A673 (cell line): ENCODE measurements at regions not wholly inside any gene's neighbourhood (a gene's known extent, or its start where the extent isn't known, plus 50 kb on each side); places are given as distances from the start of the nearest gene placed in this dataset.

Source experiments
- BruUV-seq: library from RNA; stranded (reverse); fragments of 400-500 nt; replicated peaks from 2 replicates; lab custom pipeline; 2021; lab: Mats Ljungman, UMichigan
- CTCF ChIA-PET: fragments of 300-600 bp; sonication (Branson Sonifier 250); formaldehyde crosslinking; loops from one replicate; lab custom pipeline; 2022; ENCODE audit warnings: antibody characterized with exemption; lab: Charles Lee
- POLR2A ChIA-PET: fragments of 300-600 bp; sonication (Branson Sonifier 250); formaldehyde crosslinking; loops from one replicate; lab custom pipeline; 2022; ENCODE audit warnings: antibody characterized with exemption; ENCODE audit not compliant: low non-redundant PET; lab: Charles Lee
- DNase-seq: peaks from one replicate; pipeline ENCODE4 v3.0.0-alpha.2; 2015; ENCODE audit warnings: low spot score
- H3K27ac ChIP-seq: fragments of 200-600 bp; sonication (generic); 2 replicates; pipeline ENCODE4 v1.5.1; 2016; ENCODE audit warnings: mixed run types, low read depth, mild to moderate bottlenecking, mixed read lengths, antibody characterized with exemption, low read length; ENCODE audit not compliant: poor library complexity, severe bottlenecking
- H3K27me3 ChIP-seq: fragments of 200-600 bp; sonication (generic); replicated peaks from 2 replicates; pipeline ENCODE4 v1.6.1; 2017; ENCODE audit warnings: mixed run types, low read depth, mild to moderate bottlenecking, mixed read lengths, antibody characterized with exemption, low read length; ENCODE audit not compliant: insufficient read depth, poor library complexity
- H3K36me3 ChIP-seq: fragments of 200-600 bp; sonication (generic); 2 replicates; pipeline ENCODE4 v1.6.1; 2016; ENCODE audit warnings: mixed run types, mild to moderate bottlenecking, mixed read lengths, antibody characterized with exemption, low read length; ENCODE audit not compliant: insufficient read depth, poor library complexity, severe bottlenecking
- H3K4me1 ChIP-seq: fragments of 200-600 bp; sonication (generic); 2 replicates; pipeline ENCODE4 v1.6.1; 2017; ENCODE audit warnings: mixed run types, mild to moderate bottlenecking, mixed read lengths, antibody characterized with exemption, low read length; ENCODE audit not compliant: insufficient read depth, poor library complexity, severe bottlenecking
- H3K4me3 ChIP-seq: fragments of 200-600 bp; sonication (generic); 2 replicates; pipeline ENCODE4 v1.5.1; 2016; ENCODE audit warnings: low read depth, mixed run types, mild to moderate bottlenecking, mixed read lengths, low read length; ENCODE audit not compliant: poor library complexity, severe bottlenecking
- H3K9me3 ChIP-seq: fragments of 200-600 bp; sonication (generic); 2 replicates; pipeline ENCODE4 v1.6.1; 2016; ENCODE audit warnings: mixed run types, low read depth, mild to moderate bottlenecking, mixed read lengths, antibody characterized with exemption, low read length; ENCODE audit not compliant: poor library complexity, severe bottlenecking
- EZH2 ChIP-seq: fragments of 200-600 bp; sonication (generic); IDR thresholded peaks from 2 replicates; pipeline ENCODE4 v1.6.1; 2017; ENCODE audit warnings: borderline replicate concordance, low read depth, mild to moderate bottlenecking, mixed read lengths, antibody characterized with exemption, low read length; ENCODE audit not compliant: poor library complexity, severe bottlenecking
- intact Hi-C: fragments of 100-400 bp; cut with micrococcal nuclease; formaldehyde crosslinking; loops from one replicate; pipeline ENCODE4 v1.10.0; 2022; ENCODE audit not compliant: unreplicated experiment
- TF ChIP-seq, protein P1 (sequence below): fragments of 300-800, 200-600 bp; sonication (generic); conservative IDR thresholded peaks from 2 replicates; pipeline ENCODE4 v1.5.1; 2017; ENCODE audit warnings: low read depth, mild to moderate bottlenecking, antibody characterized with exemption, low read length, moderate library complexity, mixed read lengths

DNA sequence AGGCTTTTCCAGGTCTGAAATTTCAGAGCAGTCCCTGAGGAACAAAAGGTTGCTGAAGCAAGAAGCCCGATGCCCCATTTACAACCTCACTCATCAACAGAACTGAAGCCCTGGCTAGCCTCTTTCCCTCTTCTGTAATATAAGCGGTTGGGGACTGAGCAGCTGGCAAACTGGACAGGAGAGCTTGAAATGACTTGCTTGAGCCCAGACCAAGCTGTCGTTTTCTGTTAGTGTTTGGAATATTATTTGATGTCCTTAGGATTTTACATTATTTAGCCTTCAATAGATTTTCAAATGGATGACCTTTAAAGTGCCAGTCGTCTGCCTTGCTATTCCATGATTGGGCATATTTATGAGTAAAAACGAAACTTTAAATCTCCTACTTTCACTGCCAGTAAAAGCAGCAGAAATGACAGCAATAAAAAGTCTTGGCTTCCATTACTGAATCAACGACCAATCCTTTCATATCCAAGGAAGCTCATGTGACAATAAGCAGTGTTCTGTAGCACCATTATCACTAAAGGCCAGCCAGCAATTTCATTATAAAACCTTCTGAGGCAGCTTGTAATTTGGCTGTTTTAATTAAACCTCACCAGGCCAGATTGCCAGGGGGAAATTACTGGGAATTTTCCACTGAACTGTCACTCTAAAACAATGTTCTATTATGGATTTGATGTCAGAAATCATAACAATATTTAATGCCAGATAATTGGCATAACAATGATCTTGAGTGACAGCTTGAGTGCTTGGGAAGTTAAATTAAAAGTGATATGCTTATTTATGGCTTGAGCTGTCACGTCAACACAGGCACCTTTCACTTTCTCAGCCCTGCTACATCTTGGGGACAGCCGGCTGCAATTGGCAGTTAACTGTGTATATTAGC, 85.9 kb downstream of the LSMEM1 start:
- Histone ChIP-seq H3K4me3 (no peak overlapping the region), H3K27ac (no peak overlapping the region), H3K27me3 (no peaks in the 10 kb centered on the region), H3K4me1 (no peaks in the 10 kb centered on the region), H3K36me3 (no peaks in the 10 kb centered on the region), H3K9me3 (no peaks in the 10 kb centered on the region)
- ChIA-PET CTCF (no interaction called here), POLR2A (no interaction called here)
- intact Hi-C loops, result no loop called here
- BruUV-seq, result no TSS peak
- TF ChIP-seq EZH2, result no peak
- TF ChIP-seq, protein P1, sequence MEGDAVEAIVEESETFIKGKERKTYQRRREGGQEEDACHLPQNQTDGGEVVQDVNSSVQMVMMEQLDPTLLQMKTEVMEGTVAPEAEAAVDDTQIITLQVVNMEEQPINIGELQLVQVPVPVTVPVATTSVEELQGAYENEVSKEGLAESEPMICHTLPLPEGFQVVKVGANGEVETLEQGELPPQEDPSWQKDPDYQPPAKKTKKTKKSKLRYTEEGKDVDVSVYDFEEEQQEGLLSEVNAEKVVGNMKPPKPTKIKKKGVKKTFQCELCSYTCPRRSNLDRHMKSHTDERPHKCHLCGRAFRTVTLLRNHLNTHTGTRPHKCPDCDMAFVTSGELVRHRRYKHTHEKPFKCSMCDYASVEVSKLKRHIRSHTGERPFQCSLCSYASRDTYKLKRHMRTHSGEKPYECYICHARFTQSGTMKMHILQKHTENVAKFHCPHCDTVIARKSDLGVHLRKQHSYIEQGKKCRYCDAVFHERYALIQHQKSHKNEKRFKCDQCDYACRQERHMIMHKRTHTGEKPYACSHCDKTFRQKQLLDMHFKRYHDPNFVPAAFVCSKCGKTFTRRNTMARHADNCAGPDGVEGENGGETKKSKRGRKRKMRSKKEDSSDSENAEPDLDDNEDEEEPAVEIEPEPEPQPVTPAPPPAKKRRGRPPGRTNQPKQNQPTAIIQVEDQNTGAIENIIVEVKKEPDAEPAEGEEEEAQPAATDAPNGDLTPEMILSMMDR, result no peak
- DNase-seq, result no peak

DNA sequence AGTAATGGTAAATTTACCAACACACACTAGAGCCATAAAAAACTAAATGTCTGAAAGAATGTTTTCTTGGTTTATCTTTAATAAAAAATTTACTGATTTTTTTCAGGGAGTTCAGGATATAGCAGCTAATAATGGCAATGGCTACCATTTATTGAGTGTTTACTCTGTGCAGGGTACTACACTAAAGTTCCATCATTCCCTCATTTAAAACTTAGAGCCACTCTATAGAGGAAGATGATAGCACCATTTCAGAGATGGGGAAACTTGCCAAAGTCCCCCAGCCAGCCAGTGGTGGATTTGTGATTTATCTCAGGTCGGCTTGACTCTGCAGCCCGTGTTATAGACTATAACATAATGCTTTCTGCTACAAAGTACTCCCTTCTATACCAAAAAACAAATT, 86.6 kb downstream of the LSMEM1 start:
- ChIA-PET CTCF (no interaction called here), POLR2A (no interaction called here)
- Histone ChIP-seq H3K4me3 (no peak overlapping the region), H3K4me1 (no peaks in the 10 kb centered on the region), H3K9me3 (no peaks in the 10 kb centered on the region), H3K27ac (no peak overlapping the region), H3K36me3 (no peaks in the 10 kb centered on the region), H3K27me3 (no peaks in the 10 kb centered on the region)
- no peak for TF ChIP-seq EZH2
- TF ChIP-seq, protein P1, result no peak
- no peak for DNase-seq
- intact Hi-C loops, result no loop called here
- BruUV-seq, result no TSS peak

DNA sequence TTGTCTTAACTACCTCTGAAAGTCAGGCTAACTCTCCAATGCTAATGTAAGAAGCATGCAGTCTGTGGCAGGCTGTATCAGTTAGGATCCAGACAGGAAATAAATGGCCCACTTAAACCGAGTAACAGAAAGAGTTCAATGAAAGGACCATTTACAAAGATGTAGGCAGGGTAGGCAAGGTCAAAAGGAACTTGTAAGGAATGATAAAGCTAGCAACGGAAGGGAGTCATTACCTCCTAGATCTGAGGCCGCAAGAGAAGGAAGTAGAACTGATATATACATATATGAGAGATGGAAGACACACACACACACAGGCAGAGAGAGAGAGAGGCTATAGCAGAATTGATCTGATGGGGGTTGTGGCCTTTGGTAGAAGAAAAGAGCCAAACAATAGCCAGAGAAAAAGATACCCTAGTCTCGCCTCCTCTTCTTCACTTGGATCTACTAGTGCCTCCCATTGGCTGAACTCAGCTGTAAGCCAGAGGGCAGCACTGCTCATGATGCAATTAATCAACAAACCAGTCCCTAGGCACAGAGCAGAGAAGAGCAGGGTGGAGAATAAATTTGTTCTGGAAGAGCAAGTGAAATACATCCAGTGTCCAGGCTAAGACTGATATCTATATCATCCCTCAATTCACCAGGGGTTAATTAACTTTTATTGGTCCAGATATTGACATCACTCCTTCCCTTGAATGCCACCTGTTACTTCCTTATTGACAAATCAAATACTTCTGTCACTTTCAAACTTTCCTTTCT, 91.2 kb downstream of the LSMEM1 start:
- H3K4me3 ChIP-seq, result no peak overlapping the region
- POLR2A ChIA-PET, result no interaction called here
- no peak overlapping the region for H3K27ac ChIP-seq
- peaks cover 8% of the 10 kb centered on the region for H3K4me1 ChIP-seq
- no peaks in the 10 kb centered on the region for H3K27me3 ChIP-seq
- CTCF ChIA-PET, result no interaction called here
- TF ChIP-seq EZH2, result no peak
- TF ChIP-seq, protein P1, result peak; percentile 45
- H3K9me3 ChIP-seq, result no peaks in the 10 kb centered on the region
- intact Hi-C loops, result no loop called here
- no peaks in the 10 kb centered on the region for H3K36me3 ChIP-seq
- DNase-seq, result no peak
- no TSS peak for BruUV-seq
